Loucy (cell line): ENCODE measurements at regions not wholly inside any gene's neighbourhood (a gene's known extent, or its start where the extent isn't known, plus 50 kb on each side); places are given as distances from the start of the nearest gene placed in this dataset.

Experiments
- H2AFZ ChIP-seq: fragments of 200-600 bp; sonication (generic); 2 replicates; pipeline ENCODE4 v1.6.0; 2016; ENCODE audit warnings: antibody characterized with exemption, mild to moderate bottlenecking, low read length, moderate library complexity
- H3F3A ChIP-seq: fragments of 200-600 bp; 2 replicates; pipeline ENCODE4 v1.6.0; 2016; ENCODE audit warnings: antibody characterized with exemption, low read depth, mild to moderate bottlenecking
- H3K27me3 ChIP-seq: fragments of 200-600 bp; sonication (generic); 2 replicates; pipeline ENCODE4 v1.6.1; 2014; ENCODE audit warnings: low read length, mild to moderate bottlenecking; ENCODE audit not compliant: insufficient read depth, poor library complexity, severe bottlenecking
- H3K36me3 ChIP-seq: fragments of 200-600 bp; sonication (generic); 2 replicates; pipeline ENCODE4 v1.6.1; 2016; ENCODE audit warnings: low read length; ENCODE audit not compliant: insufficient read depth
- H3K4me1 ChIP-seq: fragments of 200-600 bp; sonication (generic); 2 replicates; pipeline ENCODE4 v1.5.1; 2014; ENCODE audit warnings: low read length, mild to moderate bottlenecking; ENCODE audit not compliant: insufficient read depth, poor library complexity, severe bottlenecking
- H3K4me2 ChIP-seq: fragments of 200-600 bp; sonication (generic); 2 replicates; pipeline ENCODE4 v1.6.0; 2014; ENCODE audit warnings: antibody characterized with exemption, low read length, low read depth, mild to moderate bottlenecking; ENCODE audit not compliant: poor library complexity, severe bottlenecking
- H3K4me3 ChIP-seq: fragments of 200-600 bp; sonication (generic); 2 replicates; pipeline ENCODE4 v1.5.1; 2014; ENCODE audit warnings: low read length, mild to moderate bottlenecking, mixed read lengths; ENCODE audit not compliant: poor library complexity, severe bottlenecking
- H3K79me2 ChIP-seq: fragments of 200-600 bp; sonication (generic); 2 replicates; pipeline ENCODE4 v1.6.1; 2014; ENCODE audit warnings: low read length; ENCODE audit not compliant: insufficient read depth
- H3K9ac ChIP-seq: fragments of 200-600 bp; sonication (generic); 2 replicates; pipeline ENCODE4 v1.6.0; 2014; ENCODE audit warnings: mild to moderate bottlenecking, low read depth, low read length, moderate library complexity; ENCODE audit not compliant: poor library complexity, severe bottlenecking
- H3K9me2 ChIP-seq: fragments of 200-600 bp; sonication (generic); replicated peaks from 2 replicates; pipeline ENCODE4 v1.6.1; 2016; ENCODE audit warnings: low read depth, low read length, mixed read lengths
- H3K9me3 ChIP-seq: fragments of 200-600 bp; sonication (generic); 2 replicates; pipeline ENCODE4 v1.6.1; 2014; ENCODE audit warnings: mild to moderate bottlenecking, antibody characterized with exemption, low read length, low read depth; ENCODE audit not compliant: insufficient read depth
- H4K20me1 ChIP-seq: fragments of 200-600 bp; sonication (generic); 2 replicates; pipeline ENCODE4 v1.6.0; 2014; ENCODE audit warnings: antibody characterized with exemption, low read length, mild to moderate bottlenecking; ENCODE audit not compliant: insufficient read depth, poor library complexity, severe bottlenecking
- CTCF ChIP-seq: fragments of 200-600 bp; sonication (generic); conservative IDR thresholded peaks from 2 replicates; pipeline ENCODE4 v1.5.1; 2014; ENCODE audit warnings: mild to moderate bottlenecking, antibody characterized with exemption, low read length
- EZH2phosphoT487 ChIP-seq: fragments of 200-600 bp; IDR thresholded peaks from 2 replicates; pipeline ENCODE4 v1.6.1; 2018; ENCODE audit warnings: antibody characterized with exemption, mild to moderate bottlenecking, moderate library complexity, borderline replicate concordance

GRCh38 chr20:24134284-24134683 lies 145.7 kb upstream of the GGTLC1 start:
- Histone ChIP-seq H2AFZ (no peak overlapping the region), H3K27me3 (no peaks in the 10 kb centered on the region), H3K9ac (no peak overlapping the region), H3K4me2 (no peak overlapping the region), H3K4me3 (no peak overlapping the region), H3F3A (no peaks in the 10 kb centered on the region), H3K36me3 (no peaks in the 10 kb centered on the region), H4K20me1 (no peaks in the 10 kb centered on the region), H3K4me1 (no peaks in the 10 kb centered on the region), H3K9me3 (peaks cover 2% of the 10 kb centered on the region; the same call in 1 of the 2 replicates), H3K79me2 (no peaks in the 10 kb centered on the region), H3K9me2 (no peaks in the 10 kb centered on the region)
- TF ChIP-seq EZH2phosphoT487, result no peak

DNA sequence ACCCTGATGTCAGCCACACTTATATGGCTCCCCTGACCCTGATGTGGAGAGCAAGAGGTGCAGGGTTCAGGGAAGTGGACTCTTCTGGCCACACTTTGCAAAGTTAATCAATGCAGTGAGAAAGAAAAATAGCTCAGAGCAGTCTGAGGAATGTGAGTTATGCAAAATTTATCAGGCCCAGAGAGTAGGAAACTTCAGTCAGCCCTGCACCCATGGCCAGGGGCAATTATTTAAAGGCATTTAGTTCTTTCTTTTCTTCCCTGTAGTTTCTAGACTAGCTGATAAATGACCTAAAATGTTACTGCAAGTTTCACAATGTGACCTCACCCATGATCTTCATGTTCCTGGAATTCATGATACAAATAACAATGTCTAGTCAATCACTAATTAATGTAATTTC lies 143.7 kb upstream of the GGTLC1 start:
- H3K9me3 ChIP-seq, result no peaks in the 10 kb centered on the region
- no peaks in the 10 kb centered on the region for H3K27me3 ChIP-seq
- H2AFZ ChIP-seq, result no peak overlapping the region
- no peaks in the 10 kb centered on the region for H3K36me3 ChIP-seq
- H3K9ac ChIP-seq, result no peak overlapping the region
- no peaks in the 10 kb centered on the region for H3K79me2 ChIP-seq
- TF ChIP-seq CTCF, result no peak
- TF ChIP-seq EZH2phosphoT487, result no peak
- no peak overlapping the region for H3K4me2 ChIP-seq
- H4K20me1 ChIP-seq, result no peaks in the 10 kb centered on the region
- H3K4me3 ChIP-seq, result no peak overlapping the region
- H3K4me1 ChIP-seq, result no peaks in the 10 kb centered on the region
- no peaks in the 10 kb centered on the region for H3K9me2 ChIP-seq
- no peaks in the 10 kb centered on the region for H3F3A ChIP-seq

DNA sequence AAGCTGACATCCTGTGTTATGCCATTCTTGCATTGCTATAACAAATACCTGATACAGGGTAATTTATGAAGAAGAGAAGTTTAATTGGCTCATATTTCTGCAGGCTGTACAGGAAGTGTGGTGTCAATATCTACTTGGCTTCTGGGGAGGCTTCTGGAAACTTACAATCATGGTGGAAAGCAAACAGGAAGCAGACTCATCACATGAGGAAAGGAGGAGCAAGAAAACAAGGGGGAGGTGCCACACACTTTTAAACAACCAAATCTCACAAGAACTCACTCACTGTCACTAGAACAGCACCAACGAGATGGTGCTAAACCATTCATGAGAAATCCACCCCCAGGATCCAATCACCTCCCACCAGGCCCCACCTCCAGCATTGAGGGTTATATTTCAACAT lies 143.1 kb upstream of the GGTLC1 start:
- TF ChIP-seq EZH2phosphoT487 (no peak), CTCF (no peak)
- Histone ChIP-seq H4K20me1 (no peaks in the 10 kb centered on the region), H2AFZ (no peak overlapping the region), H3K4me2 (no peak overlapping the region), H3K27me3 (no peaks in the 10 kb centered on the region), H3K9ac (no peak overlapping the region), H3K4me3 (no peak overlapping the region), H3K36me3 (no peaks in the 10 kb centered on the region), H3K9me2 (no peaks in the 10 kb centered on the region), H3K79me2 (no peaks in the 10 kb centered on the region), H3F3A (no peaks in the 10 kb centered on the region), H3K9me3 (no peaks in the 10 kb centered on the region), H3K4me1 (no peaks in the 10 kb centered on the region)

GRCh38 chr20:24131281-24131680 lies 142.7 kb upstream of the GGTLC1 start:
- Histone ChIP-seq H3F3A (no peaks in the 10 kb centered on the region), H3K4me1 (no peaks in the 10 kb centered on the region), H3K4me2 (no peak overlapping the region), H3K9me3 (no peaks in the 10 kb centered on the region), H2AFZ (no peak overlapping the region), H4K20me1 (no peaks in the 10 kb centered on the region), H3K9me2 (no peaks in the 10 kb centered on the region), H3K79me2 (no peaks in the 10 kb centered on the region), H3K9ac (no peak overlapping the region), H3K36me3 (no peaks in the 10 kb centered on the region), H3K27me3 (no peaks in the 10 kb centered on the region), H3K4me3 (no peak overlapping the region)
- no peak for TF ChIP-seq EZH2phosphoT487
- no peak for TF ChIP-seq CTCF
